ENCODE measurements at regions not wholly inside any gene's neighbourhood (a gene's known extent, or its start where the extent isn't known, plus 50 kb on each side); places are given as distances from the start of the nearest gene placed in this dataset.
"Not testable (repeated sequence)": the region's sequence is repeated elsewhere in the genome, so short reads cannot be mapped to it uniquely, and the experiment has no call there.

GRCh38 chr22:22052548-22053139 lies 70.1 kb upstream of the TOP3B start:
- not testable (repeated sequence) for DNase-seq

GRCh38 chr22:22051032-22051431 lies 68.4 kb upstream of the TOP3B start:
- DNase-seq = not testable (repeated sequence)

GRCh38 chr22:22050141-22050775 lies 67.7 kb upstream of the TOP3B start:
- no peak for DNase-seq

GRCh38 chr22:22049684-22050083 lies 67.1 kb upstream of the TOP3B start:
- no peak for DNase-seq

- no peak for DNase-seq
Measured at GRCh38 chr22:22048981-22049531, 66.5 kb upstream of the TOP3B start.

- no peak for DNase-seq
Measured at GRCh38 chr22:22048318-22048942, 65.8 kb upstream of the TOP3B start.

GRCh38 chr22:22047776-22048175 lies 65.2 kb upstream of the TOP3B start:
- no peak for DNase-seq

GRCh38 chr22:22047266-22047665 lies 64.7 kb upstream of the TOP3B start:
- DNase-seq = no peak

- no peak for DNase-seq
Measured at GRCh38 chr22:22046370-22046769, 63.8 kb upstream of the TOP3B start.

- DNase-seq = no peak
Measured at GRCh38 chr22:22045571-22046335, 63.2 kb upstream of the TOP3B start.

GRCh38 chr22:22044153-22044552 lies 61.6 kb upstream of the TOP3B start:
- DNase-seq = no peak

GRCh38 chr22:22043296-22044078 lies 60.9 kb upstream of the TOP3B start:
- no peak for DNase-seq

- no peak for DNase-seq
Measured at GRCh38 chr22:22042599-22043295, 60.2 kb upstream of the TOP3B start.

GRCh38 chr22:22042009-22042408 lies 59.4 kb upstream of the TOP3B start:
- no peak for DNase-seq

GRCh38 chr22:22040908-22041307 lies 58.3 kb upstream of the TOP3B start:
- DNase-seq = no peak

- no peak for DNase-seq
Measured at GRCh38 chr22:22040472-22040871, 57.9 kb upstream of the TOP3B start.

GRCh38 chr22:22039286-22040074 lies 56.9 kb upstream of the TOP3B start:
- DNase-seq = no peak

GRCh38 chr22:22038178-22038880 lies 55.7 kb upstream of the TOP3B start:
- DNase-seq = no peak

GRCh38 chr22:22037740-22038139 lies 55.2 kb upstream of the TOP3B start:
- DNase-seq = no peak

GRCh38 chr22:22037229-22037628 lies 54.6 kb upstream of the TOP3B start:
- DNase-seq = no peak
